ENCODE measurements at regions not wholly inside any gene's neighbourhood (a gene's known extent, or its start where the extent isn't known, plus 50 kb on each side); places are given as distances from the start of the nearest gene placed in this dataset.

DNA sequence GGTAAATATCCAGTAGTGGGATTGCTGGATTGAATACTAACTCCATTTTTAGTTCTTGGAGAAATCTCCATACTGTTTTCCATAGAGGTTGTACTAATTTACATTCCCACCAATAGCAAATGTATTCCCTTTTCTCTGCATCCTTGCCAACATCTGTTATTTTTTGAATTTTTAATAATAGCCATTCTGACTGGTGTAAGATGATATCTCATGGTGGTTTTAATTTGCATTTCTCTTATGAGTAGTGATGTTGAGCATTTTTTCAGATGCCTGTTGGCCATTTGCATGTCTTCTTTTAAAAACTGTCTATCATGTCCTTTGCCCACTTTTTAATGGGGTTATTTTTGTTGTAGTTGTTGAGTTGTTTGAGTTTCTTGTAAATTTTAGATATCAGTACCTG, 253.2 kb downstream of the HAO1 start:
- Histone ChIP-seq H3K9me3 (ENCODE audit: control insufficient read depth, low read depth, low read length) (no peaks in the 10 kb centered on the region), H3K79me2 (ENCODE audit: control insufficient read depth, insufficient read depth, low read length) (no peaks in the 10 kb centered on the region), H3K27me3 (ENCODE audit: control insufficient read depth, extremely low read depth, insufficient read depth, low read length) (no peaks in the 10 kb centered on the region), H3K4me3 (ENCODE audit: control insufficient read depth in 2 of 3, extremely low read depth in 1 of 3, insufficient read depth in 2 of 3, low read depth in 1 of 3, low read length in 3 of 3) (no peak overlapping the region), H3K9me1 (ENCODE audit: control insufficient read depth, extremely low read depth, insufficient read depth, low read length) (no peaks in the 10 kb centered on the region), H3K4me1 (ENCODE audit: control insufficient read depth, extremely low read depth, insufficient read depth, low read length) (peaks cover 7% of the 10 kb centered on the region), H3K36me3 (ENCODE audit: control insufficient read depth in 2 of 2, extremely low read depth in 1 of 2, insufficient read depth in 2 of 2, low read length in 2 of 2) (no peaks in the 10 kb centered on the region), H3K27ac (ENCODE audit: control insufficient read depth, insufficient read depth, low read length) (no peak overlapping the region), H2AFZ (ENCODE audit: control insufficient read depth, low read length) (no peak overlapping the region), H4K20me1 (ENCODE audit: control insufficient read depth, extremely low read depth, insufficient read depth, low read length) (no peaks in the 10 kb centered on the region), H3K9ac (ENCODE audit: control insufficient read depth, extremely low read depth, insufficient read depth, low read length) (no peak overlapping the region), H3K4me2 (ENCODE audit: control insufficient read depth, extremely low read depth, insufficient read depth, low read depth, low read length) (no peak overlapping the region)
- dilution Hi-C loops (cut with MboI; ENCODE audit: extremely low pct_ligation_motif_present, low sequenced_read_pairs), result no loop called here
- FAIRE-seq (no peak), DNase-seq (ENCODE audit: low read depth, low spot score) (no peak)
- TF ChIP-seq, protein P1, sequence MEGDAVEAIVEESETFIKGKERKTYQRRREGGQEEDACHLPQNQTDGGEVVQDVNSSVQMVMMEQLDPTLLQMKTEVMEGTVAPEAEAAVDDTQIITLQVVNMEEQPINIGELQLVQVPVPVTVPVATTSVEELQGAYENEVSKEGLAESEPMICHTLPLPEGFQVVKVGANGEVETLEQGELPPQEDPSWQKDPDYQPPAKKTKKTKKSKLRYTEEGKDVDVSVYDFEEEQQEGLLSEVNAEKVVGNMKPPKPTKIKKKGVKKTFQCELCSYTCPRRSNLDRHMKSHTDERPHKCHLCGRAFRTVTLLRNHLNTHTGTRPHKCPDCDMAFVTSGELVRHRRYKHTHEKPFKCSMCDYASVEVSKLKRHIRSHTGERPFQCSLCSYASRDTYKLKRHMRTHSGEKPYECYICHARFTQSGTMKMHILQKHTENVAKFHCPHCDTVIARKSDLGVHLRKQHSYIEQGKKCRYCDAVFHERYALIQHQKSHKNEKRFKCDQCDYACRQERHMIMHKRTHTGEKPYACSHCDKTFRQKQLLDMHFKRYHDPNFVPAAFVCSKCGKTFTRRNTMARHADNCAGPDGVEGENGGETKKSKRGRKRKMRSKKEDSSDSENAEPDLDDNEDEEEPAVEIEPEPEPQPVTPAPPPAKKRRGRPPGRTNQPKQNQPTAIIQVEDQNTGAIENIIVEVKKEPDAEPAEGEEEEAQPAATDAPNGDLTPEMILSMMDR (optimal IDR thresholded peaks at IDR 0.05 in 1 of 3, IDR thresholded peaks at IDR 0.05 in 1 of 3, conservative IDR thresholded peaks at IDR 0.05 in 1 of 3; ENCODE audit: extremely low read depth in 1 of 3, insufficient read depth in 2 of 3, low read length in 3 of 3), result no peak
- no peak for TF ChIP-seq EZH2 (IDR thresholded peaks at IDR 0.05; ENCODE audit: low read length)

DNA sequence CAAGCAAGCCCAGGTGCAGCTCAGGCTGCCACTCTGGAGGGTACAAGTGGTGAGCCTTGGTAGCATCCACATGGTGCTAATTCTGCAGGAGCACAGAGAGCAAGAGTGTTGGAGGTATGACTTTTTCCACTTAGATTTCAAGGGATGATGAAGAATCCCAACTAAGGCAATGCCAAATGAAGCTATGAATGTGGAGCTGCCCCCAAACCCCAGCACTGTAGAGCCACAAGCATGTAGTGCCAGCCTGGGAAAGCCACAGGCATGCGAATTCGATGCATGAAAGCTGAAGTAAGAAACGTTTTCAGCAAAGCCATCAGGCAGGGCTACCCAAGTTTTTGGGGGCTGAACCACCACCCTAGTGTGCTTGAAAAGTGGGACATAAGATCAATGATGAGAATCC, 251.1 kb downstream of the HAO1 start:
- FAIRE-seq (no peak), DNase-seq (ENCODE audit: low read depth, low spot score) (no peak)
- H3K36me3 ChIP-seq (ENCODE audit: control insufficient read depth in 2 of 2, extremely low read depth in 1 of 2, insufficient read depth in 2 of 2, low read length in 2 of 2), result no peaks in the 10 kb centered on the region
- no peak overlapping the region for H3K4me3 ChIP-seq (ENCODE audit: control insufficient read depth in 2 of 3, extremely low read depth in 1 of 3, insufficient read depth in 2 of 3, low read depth in 1 of 3, low read length in 3 of 3)
- no peak overlapping the region for H3K9ac ChIP-seq (ENCODE audit: control insufficient read depth, extremely low read depth, insufficient read depth, low read length)
- no peak overlapping the region for H2AFZ ChIP-seq (ENCODE audit: control insufficient read depth, low read length)
- no peaks in the 10 kb centered on the region for H4K20me1 ChIP-seq (ENCODE audit: control insufficient read depth, extremely low read depth, insufficient read depth, low read length)
- H3K9me3 ChIP-seq (ENCODE audit: control insufficient read depth, low read depth, low read length), result no peaks in the 10 kb centered on the region
- dilution Hi-C loops (cut with MboI; ENCODE audit: extremely low pct_ligation_motif_present, low sequenced_read_pairs), result no loop called here
- H3K27me3 ChIP-seq (ENCODE audit: control insufficient read depth, extremely low read depth, insufficient read depth, low read length), result no peaks in the 10 kb centered on the region
- H3K27ac ChIP-seq (ENCODE audit: control insufficient read depth, insufficient read depth, low read length), result no peak overlapping the region
- peaks cover 7% of the 10 kb centered on the region for H3K4me1 ChIP-seq (ENCODE audit: control insufficient read depth, extremely low read depth, insufficient read depth, low read length)
- H3K4me2 ChIP-seq (ENCODE audit: control insufficient read depth, extremely low read depth, insufficient read depth, low read depth, low read length), result no peak overlapping the region
- no peaks in the 10 kb centered on the region for H3K9me1 ChIP-seq (ENCODE audit: control insufficient read depth, extremely low read depth, insufficient read depth, low read length)
- TF ChIP-seq EZH2 (IDR thresholded peaks at IDR 0.05; ENCODE audit: low read length), result no peak
- TF ChIP-seq, protein P1 (optimal IDR thresholded peaks at IDR 0.05 in 1 of 3, IDR thresholded peaks at IDR 0.05 in 1 of 3, conservative IDR thresholded peaks at IDR 0.05 in 1 of 3; ENCODE audit: extremely low read depth in 1 of 3, insufficient read depth in 2 of 3, low read length in 3 of 3), result no peak
- H3K79me2 ChIP-seq (ENCODE audit: control insufficient read depth, insufficient read depth, low read length), result no peaks in the 10 kb centered on the region

Data from keratinocyte (primary cell).